Spinal cord (tissue), 9 donors: ENCODE measurements at regions not wholly inside any gene's neighbourhood (a gene's known extent, or its start where the extent isn't known, plus 50 kb on each side); places are given as distances from the start of the nearest gene placed in this dataset.
A peak's percentile ranks its signal among the peaks of the same experiment; 100 is the strongest.
"Not testable (repeated sequence)": the region's sequence is repeated elsewhere in the genome, so short reads cannot be mapped to it uniquely, and the experiment has no call there.

ENCODE experiments used
- DNase-seq, 6 donors: peaks; one replicate each; pipeline versions ENCODE4 v3.0.0 to v3.0.0-alpha.2; 2013 to 2015; ENCODE audit warnings: low spot score in 6 of 6, low read depth in 4 of 6
- H3K27ac ChIP-seq: one replicate; pipeline ENCODE4 v1.5.1; 2013; ENCODE audit warnings: low read depth, low read length, control low read depth
- H3K27me3 ChIP-seq: one replicate; pipeline ENCODE4 v1.6.1; 2013; ENCODE audit warnings: low read length; ENCODE audit not compliant: control insufficient read depth, insufficient read depth
- H3K36me3 ChIP-seq: one replicate; pipeline ENCODE4 v1.6.1; 2013; ENCODE audit warnings: low read length; ENCODE audit not compliant: control insufficient read depth, insufficient read depth
- H3K4me1 ChIP-seq: one replicate; pipeline ENCODE4 v1.6.1; 2013; ENCODE audit warnings: low read length; ENCODE audit not compliant: control insufficient read depth, insufficient read depth
- H3K4me3 ChIP-seq: one replicate; pipeline ENCODE4 v1.5.1; 2013; ENCODE audit warnings: low read depth, low read length, control low read depth
- H3K9me3 ChIP-seq: one replicate; pipeline ENCODE4 v1.6.1; 2013; ENCODE audit warnings: low read length; ENCODE audit not compliant: control insufficient read depth, insufficient read depth
- WGBS: methylation state at CpG from one replicate; pipeline ENCODE4 v1.1.5; 2013; ENCODE audit warnings: missing lambda C conversion rate; ENCODE audit not compliant: insufficient coverage; 5-methylcytosine and 5-hydroxymethylcytosine counted together
- donor health status: healthy.

- H3K27ac ChIP-seq: no peak overlapping the region
- H3K27me3 ChIP-seq: no peaks in the 10 kb centered on the region
- no peaks in the 10 kb centered on the region for H3K4me1 ChIP-seq
- no peaks in the 10 kb centered on the region for H3K36me3 ChIP-seq
- no peaks in the 10 kb centered on the region for H3K9me3 ChIP-seq
- DNase-seq: no peak
- H3K4me3 ChIP-seq: no peak overlapping the region
- no CpG with 5 or more reads among the region's 1 CpG for WGBS
These were observed 54.4 kb upstream of the JAK1 start for GRCh38 chr1:65020774-65021173.

GRCh38 chr1:65021795-65022194, 55.4 kb upstream of the JAK1 start:
- Histone ChIP-seq H3K4me1 (no peaks in the 10 kb centered on the region), H3K36me3 (no peaks in the 10 kb centered on the region), H3K4me3 (no peak overlapping the region), H3K27me3 (no peaks in the 10 kb centered on the region), H3K27ac (no peak overlapping the region), H3K9me3 (no peaks in the 10 kb centered on the region)
- peak in 1 of 6 donors; percentile 80 for DNase-seq
- WGBS: 25% methylated on average over 1 of the region's 1 CpG

DNA sequence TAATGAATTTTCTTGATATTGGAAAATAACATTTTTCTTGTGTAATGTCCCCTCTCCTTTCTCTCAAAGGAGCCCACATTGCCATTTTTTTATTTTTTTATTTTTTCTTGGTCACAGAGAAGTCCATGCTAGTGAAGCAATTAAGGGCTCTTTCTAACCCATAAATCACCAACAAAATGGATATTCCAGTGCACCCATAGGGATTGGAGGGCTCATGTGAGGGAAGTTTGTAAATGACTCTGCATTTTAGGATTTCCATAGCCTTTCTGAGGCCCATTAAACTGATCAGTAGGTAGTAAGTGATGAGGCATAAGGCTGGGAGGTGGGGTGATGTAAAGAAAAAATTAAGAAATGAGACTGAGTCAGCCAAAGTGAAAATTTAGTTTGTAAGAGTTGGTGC, 55.9 kb upstream of the JAK1 start:
- no peak for DNase-seq
- H3K4me3 ChIP-seq: no peak overlapping the region
- H3K4me1 ChIP-seq: no peaks in the 10 kb centered on the region
- no peak overlapping the region for H3K27ac ChIP-seq
- H3K9me3 ChIP-seq: no peaks in the 10 kb centered on the region
- H3K27me3 ChIP-seq: no peaks in the 10 kb centered on the region
- no peaks in the 10 kb centered on the region for H3K36me3 ChIP-seq

- WGBS: 100% methylated on average over 1 of the region's 3 CpGs
- Histone ChIP-seq H3K27me3 (no peaks in the 10 kb centered on the region), H3K27ac (no peak overlapping the region), H3K36me3 (no peaks in the 10 kb centered on the region), H3K4me3 (no peak overlapping the region), H3K9me3 (no peaks in the 10 kb centered on the region), H3K4me1 (no peaks in the 10 kb centered on the region)
- DNase-seq: no peak
These were observed 59.4 kb upstream of the JAK1 start for GRCh38 chr1:65025794-65026193.

GRCh38 chr1:65026235-65026634, 59.9 kb upstream of the JAK1 start:
- H3K4me1 ChIP-seq: no peaks in the 10 kb centered on the region
- 40% methylated on average over 1 of the region's 3 CpGs for WGBS
- no peak overlapping the region for H3K4me3 ChIP-seq
- no peak overlapping the region for H3K27ac ChIP-seq
- no peaks in the 10 kb centered on the region for H3K27me3 ChIP-seq
- H3K36me3 ChIP-seq: no peaks in the 10 kb centered on the region
- H3K9me3 ChIP-seq: no peaks in the 10 kb centered on the region
- no peak for DNase-seq

DNA sequence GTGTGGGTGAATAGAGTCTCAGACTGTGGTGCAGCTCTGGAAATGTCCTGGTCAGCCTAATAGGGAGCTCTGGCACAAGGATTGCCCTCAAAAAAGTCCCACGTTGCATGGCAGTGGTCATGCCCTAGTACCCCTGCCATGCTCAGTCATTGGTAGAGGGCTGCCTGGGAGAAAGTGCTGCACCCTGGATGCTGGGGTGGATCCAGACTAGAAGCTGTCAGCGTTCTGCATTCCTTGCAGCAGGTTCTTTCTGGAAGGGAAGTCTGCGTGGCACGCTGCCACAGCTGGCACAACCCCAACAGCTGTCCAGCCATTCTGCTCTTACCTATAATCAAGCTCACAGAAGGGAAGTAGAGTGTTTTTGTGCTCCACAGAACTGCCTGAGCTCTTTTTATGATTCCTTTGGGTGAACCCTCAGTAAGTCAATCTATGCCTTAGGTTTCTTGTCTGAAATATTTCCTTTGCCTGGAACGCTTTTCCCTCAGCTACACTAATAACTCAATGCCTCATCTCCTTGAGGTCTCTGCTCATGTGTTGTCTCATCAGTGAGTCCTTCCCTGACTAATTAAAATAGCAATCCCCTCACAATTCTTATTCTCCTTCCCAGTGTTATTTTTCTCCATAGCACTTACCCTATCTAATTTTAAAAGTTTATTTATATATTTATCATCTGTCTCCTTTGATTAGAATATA, 61.5 kb upstream of the JAK1 start:
- WGBS: 48% methylated on average over 3 of the region's 5 CpGs
- Histone ChIP-seq H3K27me3 (no peaks in the 10 kb centered on the region), H3K4me3 (no peak overlapping the region), H3K27ac (no peak overlapping the region), H3K9me3 (no peaks in the 10 kb centered on the region), H3K4me1 (no peaks in the 10 kb centered on the region), H3K36me3 (no peaks in the 10 kb centered on the region)
- peak in 2 of 6 donors; percentile 42 to 72 for DNase-seq

DNA sequence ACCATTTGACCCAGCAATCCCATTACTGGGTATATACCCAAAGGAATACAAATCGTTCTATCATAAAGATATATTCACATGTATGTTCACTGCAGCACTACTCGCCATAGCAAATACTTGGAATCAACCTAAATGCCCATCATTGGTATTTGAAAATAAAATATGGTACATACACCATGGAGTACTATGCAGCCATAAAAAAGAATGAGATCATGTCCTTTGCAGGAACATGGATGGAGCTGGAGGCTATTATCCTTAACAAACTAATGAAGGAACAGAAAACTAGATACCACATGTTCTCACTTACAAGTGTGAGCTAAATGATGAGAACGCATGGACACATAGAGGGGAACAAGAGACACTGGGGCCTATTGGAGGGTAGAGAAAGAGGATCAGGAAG, 63.1 kb upstream of the JAK1 start:
- not testable (repeated sequence) for H3K36me3 ChIP-seq, H3K9me3 ChIP-seq, H3K4me3 ChIP-seq, H3K27me3 ChIP-seq, H3K27ac ChIP-seq, DNase-seq, H3K4me1 ChIP-seq
- WGBS: no CpG with 5 or more reads among the region's 3 CpGs

- not testable (repeated sequence) for DNase-seq, H3K9me3 ChIP-seq, H3K27me3 ChIP-seq, H3K4me3 ChIP-seq, H3K27ac ChIP-seq, H3K4me1 ChIP-seq, H3K36me3 ChIP-seq
- WGBS: no CpG with 5 or more reads among the region's 5 CpGs
These were observed 68.5 kb upstream of the JAK1 start for GRCh38 chr1:65034879-65035278.

DNA sequence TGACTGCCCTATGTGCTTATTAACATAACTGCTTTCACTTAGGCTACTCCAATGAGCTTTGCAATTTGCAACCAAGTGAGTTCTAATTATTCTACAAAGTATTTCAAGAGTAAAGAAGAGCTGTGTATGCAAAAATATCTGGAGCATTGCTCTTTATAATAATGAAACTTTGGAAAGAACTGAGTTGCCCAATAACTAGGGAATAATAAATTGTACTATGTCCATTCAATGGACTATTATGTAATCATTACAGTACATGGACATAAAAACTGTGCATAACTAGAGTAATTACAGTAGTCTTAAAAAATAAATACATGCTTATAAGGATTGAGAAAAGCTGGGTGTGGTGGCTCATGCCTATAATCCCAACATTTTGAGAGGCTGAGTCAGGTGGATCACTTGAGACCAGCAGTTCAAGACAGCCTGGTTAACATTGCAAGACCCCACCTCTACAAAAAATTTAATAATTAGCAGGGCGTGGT, 70.3 kb upstream of the JAK1 start:
- no CpG with 5 or more reads among the region's 1 CpG for WGBS
- Histone ChIP-seq H3K36me3 (no peaks in the 10 kb centered on the region), H3K27ac (no peak overlapping the region), H3K9me3 (no peaks in the 10 kb centered on the region), H3K4me1 (no peaks in the 10 kb centered on the region), H3K27me3 (no peaks in the 10 kb centered on the region), H3K4me3 (no peak overlapping the region)
- no peak for DNase-seq

GRCh38 chr1:65039066-65039465, 72.7 kb upstream of the JAK1 start:
- H3K27ac ChIP-seq: no peak overlapping the region
- no peaks in the 10 kb centered on the region for H3K36me3 ChIP-seq
- H3K4me3 ChIP-seq: no peak overlapping the region
- no CpG with 5 or more reads among the region's 1 CpG for WGBS
- no peak for DNase-seq
- no peaks in the 10 kb centered on the region for H3K4me1 ChIP-seq
- no peaks in the 10 kb centered on the region for H3K27me3 ChIP-seq
- H3K9me3 ChIP-seq: no peaks in the 10 kb centered on the region
